Fibroblast of lung (primary cell): ENCODE measurements at regions not wholly inside any gene's neighbourhood (a gene's known extent, or its start where the extent isn't known, plus 50 kb on each side); places are given as distances from the start of the nearest gene placed in this dataset.

ENCODE experiments used
- DNase-seq, 2 donors: peaks; one replicate each; pipeline versions ENCODE4 v3.0.0 to v3.0.0-alpha.2; 2010; ENCODE audit warnings: low read depth in 2 of 2
- H2AFZ ChIP-seq: 2 replicates; pipeline ENCODE4 v1.5.1; 2012; ENCODE audit warnings: low read length, control low read depth, inconsistent platforms
- H3K27ac ChIP-seq: 2 replicates; pipeline ENCODE4 v1.5.1; 2011; ENCODE audit warnings: low read length, control low read depth; ENCODE audit not compliant: insufficient read depth
- H3K27me3 ChIP-seq: 2 replicates; pipeline ENCODE4 v1.5.1; 2011; ENCODE audit warnings: mild to moderate bottlenecking, low read length; ENCODE audit not compliant: control insufficient read depth, insufficient read depth
- H3K36me3 ChIP-seq: 2 replicates; pipeline ENCODE4 v1.5.1; 2011; ENCODE audit warnings: low read length; ENCODE audit not compliant: control insufficient read depth, insufficient read depth
- H3K4me1 ChIP-seq: 2 replicates; pipeline ENCODE4 v1.5.1; 2011; ENCODE audit warnings: low read length; ENCODE audit not compliant: control insufficient read depth, insufficient read depth; ENCODE audit errors: extremely low read depth
- H3K4me2 ChIP-seq: 2 replicates; pipeline ENCODE4 v1.5.1; 2011; ENCODE audit warnings: low read length, control low read depth; ENCODE audit not compliant: insufficient read depth; ENCODE audit errors: extremely low read depth
- H3K4me3 ChIP-seq, 4 experiments: fragments of 200-600 bp in 1 of 4; sonication (generic) in 1 of 4; replicated peaks in 1 of 4; 2 replicates each; pipeline ENCODE4 v1.5.1; 2011 to 2016; ENCODE audit warnings: low read length in 4 of 4, low read depth in 3 of 4, mild to moderate bottlenecking in 3 of 4, control low read depth in 2 of 4, inconsistent platforms in 1 of 4, mixed read lengths in 1 of 4; ENCODE audit not compliant: insufficient read depth in 1 of 4; ENCODE audit errors: control extremely low read depth in 1 of 4
- H3K79me2 ChIP-seq: 2 replicates; pipeline ENCODE4 v1.5.1; 2012; ENCODE audit warnings: mild to moderate bottlenecking, low read length, inconsistent platforms; ENCODE audit not compliant: control insufficient read depth, insufficient read depth
- H3K9ac ChIP-seq: 2 replicates; pipeline ENCODE4 v1.5.1; 2011; ENCODE audit warnings: mild to moderate bottlenecking, low read length, control low read depth; ENCODE audit not compliant: insufficient read depth
- H3K9me3 ChIP-seq: 2 replicates; pipeline ENCODE4 v1.5.1; 2012; ENCODE audit warnings: low read depth, low read length; ENCODE audit not compliant: control insufficient read depth, insufficient read depth
- H4K20me1 ChIP-seq: 2 replicates; pipeline ENCODE4 v1.5.1; 2011; ENCODE audit warnings: low read length; ENCODE audit not compliant: control insufficient read depth, insufficient read depth; ENCODE audit errors: extremely low read depth
- CTCF ChIP-seq, 2 donors: IDR thresholded peaks in 1 of 2; conservative IDR thresholded peaks in 1 of 2; 1 replicate in 1 of 2; 2 replicates in 1 of 2; pipeline ENCODE4 v1.5.1; 2011 to 2012; ENCODE audit warnings: low read length in 2 of 2, control low read depth in 1 of 2, inconsistent platforms in 1 of 2, low read depth in 1 of 2, mild to moderate bottlenecking in 1 of 2
- EZH2 ChIP-seq: IDR thresholded peaks from 2 replicates; pipeline ENCODE4 v1.5.1; 2012; ENCODE audit warnings: low read length, control low read depth, mild to moderate bottlenecking; ENCODE audit errors: missing control alignments

- TF ChIP-seq CTCF (conservative IDR thresholded peaks at IDR 0.05 in 1 of 2, IDR thresholded peaks at IDR 0.05 in 1 of 2; ENCODE audit: low read depth in 1 of 2, low read length in 2 of 2) (no peak), EZH2 (no peak)
- H3K4me2 ChIP-seq = no peak overlapping the region
- no peak overlapping the region for H3K9ac ChIP-seq
- no peaks in the 10 kb centered on the region for H3K79me2 ChIP-seq
- DNase-seq = no peak
- H3K4me3 ChIP-seq = no peak overlapping the region
- H3K36me3 ChIP-seq = no peaks in the 10 kb centered on the region
- no peak overlapping the region for H3K27ac ChIP-seq
- H2AFZ ChIP-seq = peak overlapping the region; percentile 19
- no peaks in the 10 kb centered on the region for H3K4me1 ChIP-seq
- H4K20me1 ChIP-seq = no peaks in the 10 kb centered on the region
- H3K27me3 ChIP-seq = no peaks in the 10 kb centered on the region
- H3K9me3 ChIP-seq = no peaks in the 10 kb centered on the region
Measured at GRCh38 chr21:28592205-28592865, 400.3 kb downstream of the LTN1 start.

GRCh38 chr21:28590676-28591075 lies 402.0 kb downstream of the LTN1 start:
- Histone ChIP-seq H3K4me2 (no peak overlapping the region), H4K20me1 (no peaks in the 10 kb centered on the region), H3K4me3 (no peak overlapping the region), H2AFZ (no peak overlapping the region), H3K27ac (no peak overlapping the region), H3K27me3 (no peaks in the 10 kb centered on the region), H3K79me2 (no peaks in the 10 kb centered on the region), H3K9ac (no peak overlapping the region), H3K36me3 (no peaks in the 10 kb centered on the region), H3K4me1 (no peaks in the 10 kb centered on the region), H3K9me3 (no peaks in the 10 kb centered on the region)
- no peak for DNase-seq
- TF ChIP-seq CTCF (conservative IDR thresholded peaks at IDR 0.05 in 1 of 2, IDR thresholded peaks at IDR 0.05 in 1 of 2; ENCODE audit: low read depth in 1 of 2, low read length in 2 of 2) = no peak

GRCh38 chr21:28590026-28590425 lies 402.7 kb downstream of the LTN1 start:
- DNase-seq = no peak
- H2AFZ ChIP-seq = no peak overlapping the region
- no peaks in the 10 kb centered on the region for H3K36me3 ChIP-seq
- no peaks in the 10 kb centered on the region for H3K79me2 ChIP-seq
- H3K9me3 ChIP-seq = no peaks in the 10 kb centered on the region
- no peak overlapping the region for H3K4me2 ChIP-seq
- no peaks in the 10 kb centered on the region for H4K20me1 ChIP-seq
- no peaks in the 10 kb centered on the region for H3K4me1 ChIP-seq
- H3K4me3 ChIP-seq = no peak overlapping the region
- no peaks in the 10 kb centered on the region for H3K27me3 ChIP-seq
- TF ChIP-seq CTCF (conservative IDR thresholded peaks at IDR 0.05 in 1 of 2, IDR thresholded peaks at IDR 0.05 in 1 of 2; ENCODE audit: low read depth in 1 of 2, low read length in 2 of 2) (no peak), EZH2 (no peak)
- H3K27ac ChIP-seq = no peak overlapping the region
- H3K9ac ChIP-seq = no peak overlapping the region
